ENCODE measurements at regions not wholly inside any gene's neighbourhood (a gene's known extent, or its start where the extent isn't known, plus 50 kb on each side); places are given as distances from the start of the nearest gene placed in this dataset.

- TF ChIP-seq CTCF (IDR thresholded peaks at IDR 0.05; ENCODE audit: poor library complexity) (no peak), EZH2phosphoT487 (IDR thresholded peaks at IDR 0.05; ENCODE audit: low read depth, severe bottlenecking, unreplicated experiment) (no peak)
These were observed 478.9 kb upstream of the GOLIM4 start for GRCh38 chr3:168574455-168575158.
